Left cardiac atrium (tissue), 4 donors: ENCODE measurements at regions not wholly inside any gene's neighbourhood (a gene's known extent, or its start where the extent isn't known, plus 50 kb on each side); places are given as distances from the start of the nearest gene placed in this dataset.
"Not testable (repeated sequence)": the region's sequence is repeated elsewhere in the genome, so short reads cannot be mapped to it uniquely, and the experiment has no call there.

Experiments used
- ATAC-seq, 2 donors: fragments of 200-7000 bp; cut with Tn5 transposase; one replicate each; pipeline ENCODE4 v1.9.1; 2020; ENCODE audit warnings: mild to moderate bottlenecking in 2 of 2, moderate library complexity in 2 of 2
- DNase-seq: peaks from one replicate; pipeline ENCODE4 v3.0.0-alpha.2; 2020
- intact Hi-C, 2 donors: fragments of 100-400 bp; cut with DNase I; formaldehyde crosslinking; loops; one replicate each; pipeline versions ENCODE4 v1.14.1 to v1.15.1; 2022 to 2023
- donor health status: DM: no; HTN: yes; CAD: no.
- donor health status: DM: no; HTN: yes; CAD: no; lungs with severe emphysema.
- donor health status: DM: yes; HTN: yes; CAD: no.
- donor health status: Dilated cardiomyopathy.

DNA sequence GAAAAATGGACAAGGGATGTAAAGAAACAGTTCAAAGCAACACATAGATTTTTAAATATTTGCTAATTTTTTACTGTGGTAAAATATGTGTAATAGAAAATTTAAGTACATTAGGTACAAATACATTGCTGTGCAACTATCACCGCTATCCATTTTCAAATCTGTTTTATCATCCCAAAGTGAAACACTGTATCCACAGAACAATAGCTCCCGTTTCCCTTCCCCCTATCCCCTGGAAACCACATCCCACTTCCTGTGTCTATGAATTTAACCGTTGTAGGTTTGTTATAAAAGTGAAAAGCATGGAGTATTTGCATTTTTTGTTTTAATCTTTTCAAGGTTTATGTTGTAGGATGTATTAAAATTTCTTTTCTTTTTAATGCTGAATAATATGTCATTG, 152.9 kb upstream of the HSFY1 start:
- intact Hi-C loops, ATAC-seq, DNase-seq: not testable (repeated sequence)

DNA sequence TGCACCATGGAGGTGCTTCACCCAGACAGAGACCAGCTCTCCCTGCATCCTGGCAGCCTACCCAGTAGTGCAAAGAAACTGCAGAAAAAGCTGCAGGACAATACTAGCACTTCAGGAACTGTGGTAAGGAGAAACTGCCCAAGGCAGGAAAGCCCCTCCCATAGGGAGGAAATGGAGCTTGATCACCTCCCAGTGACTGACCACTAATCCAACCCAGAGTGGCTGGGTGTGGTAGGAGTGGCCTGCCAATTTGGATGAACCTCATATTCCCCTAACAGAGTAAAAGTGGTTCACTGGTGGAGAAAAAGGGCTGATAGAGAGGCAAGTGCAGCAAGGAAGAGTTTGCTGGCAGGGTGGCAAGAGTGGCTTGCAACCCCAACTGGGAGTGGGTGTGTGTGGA, 125.7 kb upstream of the HSFY1 start:
- ATAC-seq = peak in 1 of 2 donors; percentile 15
- intact Hi-C loops, DNase-seq: not testable (repeated sequence)

DNA sequence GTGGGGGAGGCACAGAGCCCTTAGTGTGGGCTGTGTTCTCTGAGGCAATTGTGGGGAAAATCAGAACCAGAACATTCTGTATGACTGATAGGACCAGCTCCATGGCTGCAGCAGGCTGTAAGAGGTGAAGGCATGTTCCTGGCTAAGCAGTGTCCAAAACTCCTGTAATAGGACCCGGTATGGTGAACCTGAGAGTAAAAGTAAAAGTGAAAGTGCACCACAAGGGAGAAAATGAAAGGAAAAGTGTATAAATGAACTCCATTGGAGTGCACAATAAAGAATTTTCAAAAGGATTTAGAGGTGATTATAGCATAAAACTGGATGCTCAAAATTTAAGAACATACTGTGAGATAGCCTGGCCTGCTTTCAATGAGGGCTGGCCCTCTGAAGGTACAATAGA, 125.1 kb upstream of the HSFY1 start:
- ATAC-seq, intact Hi-C loops, DNase-seq: not testable (repeated sequence)

DNA sequence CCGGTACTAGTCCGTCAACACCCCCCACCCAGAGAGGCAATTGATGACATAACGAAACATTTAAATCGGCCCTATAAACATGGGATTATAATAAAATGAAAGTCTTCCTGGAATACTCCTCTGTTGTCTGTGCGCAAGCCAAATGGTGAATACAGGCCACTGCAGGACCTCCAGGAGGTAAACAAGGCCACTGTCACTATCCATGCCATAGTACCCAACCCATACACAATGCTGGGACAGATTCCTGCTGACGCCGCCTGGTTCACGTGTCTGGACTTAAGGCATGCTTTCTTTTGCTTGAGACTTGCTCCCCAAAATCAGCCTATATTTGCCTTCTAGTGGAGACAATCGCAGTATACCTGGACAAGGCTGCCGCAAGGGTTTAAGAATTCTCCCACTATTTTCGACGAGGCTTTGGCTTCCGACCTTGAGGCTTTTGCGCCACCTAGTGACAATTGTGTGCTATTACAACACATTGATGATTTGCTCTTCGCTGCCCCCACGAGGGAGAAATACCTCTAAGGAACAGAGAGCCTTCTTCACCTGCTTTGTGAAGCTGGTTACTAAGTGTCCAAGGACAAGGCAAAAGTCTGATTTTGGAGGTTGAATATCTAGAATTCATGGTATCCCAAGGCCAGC, 122.4 kb upstream of the HSFY1 start:
- DNase-seq, ATAC-seq, intact Hi-C loops: not testable (repeated sequence)

DNA sequence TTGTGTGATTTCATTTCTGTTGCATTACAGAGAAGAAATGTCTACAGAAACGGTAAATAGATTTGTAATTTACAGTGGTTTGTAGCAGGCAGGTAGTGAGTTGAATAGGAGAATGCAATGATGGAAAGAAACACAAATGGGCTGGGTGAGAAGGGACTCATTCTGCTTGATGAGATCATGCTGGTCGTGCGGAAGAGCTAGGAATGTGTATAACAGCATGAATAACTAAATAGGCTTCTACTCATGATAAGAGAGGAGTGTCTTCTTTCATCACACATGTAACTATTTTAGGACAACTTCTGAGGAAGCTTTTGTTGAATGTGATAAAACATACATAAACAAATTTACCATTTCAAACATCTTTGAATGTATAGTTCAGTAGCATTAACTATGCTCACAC, 113.0 kb upstream of the HSFY1 start:
- DNase-seq, intact Hi-C loops, ATAC-seq: not testable (repeated sequence)

DNA sequence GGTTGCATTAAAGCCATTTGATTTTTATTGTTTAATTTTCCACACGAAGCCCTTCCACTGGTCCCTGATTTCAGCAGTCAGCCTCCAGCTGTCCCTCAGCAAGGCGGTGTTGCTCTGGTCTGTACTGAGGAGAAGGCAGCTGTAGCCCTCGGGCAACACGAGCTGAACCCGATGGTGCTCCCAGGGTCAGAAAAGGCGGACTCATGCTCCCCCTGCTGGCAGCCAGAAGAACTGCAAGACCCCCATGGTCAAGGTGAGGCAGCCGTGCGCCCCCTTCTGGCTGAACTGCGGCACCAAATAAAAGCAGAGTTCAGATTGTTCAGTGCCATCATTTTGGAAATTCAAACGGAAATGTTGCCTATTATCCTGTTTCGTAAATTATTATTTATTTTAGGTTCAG, 100.7 kb upstream of the HSFY1 start:
- ATAC-seq, intact Hi-C loops, DNase-seq: not testable (repeated sequence)

DNA sequence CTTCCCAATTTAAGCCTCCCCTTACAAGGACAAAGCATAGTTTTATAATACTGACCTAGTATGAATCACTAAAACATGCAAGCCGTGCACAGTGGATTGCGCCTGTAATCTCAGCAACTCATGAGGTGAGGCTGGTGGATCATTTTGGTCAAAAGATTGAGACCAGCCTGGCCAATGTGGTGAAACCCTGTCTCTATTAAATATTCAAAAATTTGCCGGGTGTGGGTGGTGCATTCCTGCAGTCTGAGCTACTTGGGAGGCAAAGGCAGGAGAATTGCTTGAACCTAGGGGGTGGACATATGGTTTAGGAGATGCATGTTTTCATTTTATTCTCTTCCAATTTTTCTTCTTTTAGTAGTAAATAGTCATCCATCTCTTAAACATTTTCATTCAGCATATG, 93.7 kb upstream of the HSFY1 start:
- ATAC-seq, intact Hi-C loops, DNase-seq: not testable (repeated sequence)

DNA sequence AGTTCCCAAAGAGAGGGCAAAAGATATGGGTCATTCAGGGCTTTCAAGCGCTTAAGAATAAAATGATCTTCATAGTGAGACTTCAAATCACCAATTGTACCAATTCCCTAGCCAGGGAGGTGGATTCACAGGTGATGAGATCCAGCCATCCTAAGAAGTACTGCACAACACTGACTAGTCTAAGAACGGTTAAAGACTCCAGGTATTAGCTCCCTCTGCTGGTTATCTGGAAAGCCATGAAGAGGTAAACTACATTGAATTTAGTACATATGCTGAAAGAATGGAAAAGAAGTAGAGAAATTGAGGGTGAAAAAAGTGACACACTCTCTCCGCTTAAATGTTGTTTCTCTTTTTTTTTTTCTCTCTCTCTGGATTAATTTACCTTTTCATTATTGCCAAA, 87.4 kb upstream of the HSFY1 start:
- DNase-seq, ATAC-seq, intact Hi-C loops: not testable (repeated sequence)

DNA sequence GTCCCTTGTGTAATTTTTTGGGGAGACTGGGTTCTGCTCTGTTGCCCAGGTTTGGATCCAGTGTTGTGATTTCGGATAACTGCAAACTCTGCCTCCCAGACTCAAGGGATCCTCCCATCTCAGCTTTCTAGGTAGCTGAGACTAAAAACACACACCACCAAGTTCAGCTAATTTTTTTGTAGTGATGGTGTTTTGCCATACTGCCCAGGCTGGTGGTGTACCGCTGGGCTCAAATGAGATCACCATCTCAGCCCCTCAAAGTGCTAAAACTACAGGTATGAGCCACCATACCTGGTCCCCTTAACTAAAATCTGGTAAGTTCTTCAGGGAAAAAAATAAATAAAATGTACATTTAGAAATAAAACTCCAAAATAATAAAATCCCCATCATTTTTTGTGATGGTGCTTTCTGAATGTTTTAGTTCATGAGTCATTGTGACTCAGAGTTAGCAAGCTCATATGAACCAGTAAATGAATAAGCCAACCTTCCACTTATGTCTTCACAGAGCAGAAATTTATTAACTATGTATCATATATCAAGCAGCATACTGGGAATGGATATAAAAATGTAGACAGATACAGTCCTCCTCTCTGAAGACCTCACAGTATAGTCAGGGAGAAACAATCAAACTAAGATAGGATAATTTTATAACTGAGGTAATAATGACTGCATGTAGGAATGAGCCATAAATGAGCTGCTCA, 85.2 kb upstream of the HSFY1 start:
- DNase-seq, intact Hi-C loops, ATAC-seq: not testable (repeated sequence)

DNA sequence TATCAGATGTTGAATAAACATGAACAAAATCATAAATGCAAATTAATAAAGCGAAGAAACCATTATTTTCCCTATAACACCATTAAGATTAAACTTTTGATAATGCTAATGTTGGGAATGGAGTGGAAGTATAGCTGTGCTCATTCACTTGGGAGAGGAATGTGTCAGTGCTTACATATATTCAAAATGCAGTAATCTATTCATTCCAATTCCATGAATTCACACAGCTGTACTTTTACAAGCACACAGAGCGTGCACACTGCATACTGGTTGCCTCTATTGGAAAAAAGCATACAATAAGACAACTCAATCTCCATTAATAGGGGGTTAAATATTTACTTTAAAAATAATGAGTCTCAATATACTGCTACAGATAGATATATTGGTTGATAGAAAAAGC, 81.7 kb upstream of the HSFY1 start:
- DNase-seq, ATAC-seq, intact Hi-C loops: not testable (repeated sequence)

DNA sequence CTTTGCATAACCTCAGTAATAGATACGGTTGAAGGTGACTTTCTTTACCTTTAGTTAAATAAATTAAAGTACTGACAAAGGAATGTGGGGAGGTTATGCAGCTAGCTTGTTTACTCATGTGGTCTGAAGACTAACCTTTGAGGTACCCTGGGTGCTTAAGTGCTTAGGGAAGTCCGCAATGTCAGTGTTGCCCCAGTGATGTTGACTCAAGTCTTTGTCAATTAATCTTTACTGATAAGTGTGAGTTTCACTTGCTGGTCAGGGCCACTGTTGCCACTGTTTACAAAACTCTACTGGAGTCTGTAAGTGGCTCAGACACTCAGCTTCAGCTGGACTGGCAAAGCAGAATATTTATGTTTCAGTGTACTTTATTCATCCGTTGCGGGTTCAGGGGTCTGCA, 79.9 kb upstream of the HSFY1 start:
- DNase-seq, ATAC-seq, intact Hi-C loops: not testable (repeated sequence)

DNA sequence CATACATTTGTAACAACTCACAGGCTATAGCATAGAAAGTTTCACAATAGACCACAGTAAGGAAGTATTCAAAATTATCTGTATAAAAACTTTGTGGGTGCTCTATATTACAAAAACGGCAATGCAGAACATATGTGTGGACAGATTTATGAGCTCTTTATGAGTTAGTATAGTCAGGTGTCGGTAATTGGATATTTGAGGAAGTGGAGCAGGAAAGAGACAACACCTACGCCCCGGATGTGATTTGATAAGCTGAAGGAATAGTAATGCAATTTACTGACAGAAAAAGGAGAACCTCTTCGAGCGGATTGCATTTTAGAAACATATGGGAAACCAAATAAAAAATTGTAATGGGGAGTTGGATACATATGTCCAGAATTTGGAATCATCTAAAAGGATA, 63.2 kb upstream of the HSFY1 start:
- ATAC-seq, DNase-seq, intact Hi-C loops: not testable (repeated sequence)
